ENCODE measurements at regions not wholly inside any gene's neighbourhood (a gene's known extent, or its start where the extent isn't known, plus 50 kb on each side); places are given as distances from the start of the nearest gene placed in this dataset.

DNA sequence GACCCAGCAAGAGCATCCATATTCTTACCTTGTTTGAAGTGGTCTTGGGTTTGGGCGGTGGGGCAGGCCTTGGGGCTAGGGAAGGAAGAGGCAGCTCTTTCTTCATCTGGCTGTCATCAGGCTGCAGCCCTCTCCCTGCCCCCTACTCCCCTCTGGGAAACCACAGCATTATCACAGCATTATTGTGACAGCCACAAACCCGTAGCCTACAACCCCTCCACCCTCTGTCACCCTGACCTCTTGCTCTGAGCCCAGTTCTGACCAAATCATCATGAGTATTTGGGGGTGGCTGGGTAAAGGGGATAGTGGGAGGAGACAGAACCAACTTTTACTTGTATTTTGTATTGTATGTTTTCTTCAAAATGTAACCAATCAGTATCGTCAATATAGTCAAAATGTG is 94.3 kb upstream of the ARRDC3 start:
- no peak overlapping the region for H2AFZ ChIP-seq (ENCODE audit: low read depth, low read length)
- H3K27me3 ChIP-seq (ENCODE audit: insufficient read depth, low read depth, low read length), result no peaks in the 10 kb centered on the region
- TF ChIP-seq EZH2 (IDR thresholded peaks at IDR 0.05; ENCODE audit: borderline replicate concordance, insufficient read depth, low read length, poor library complexity, severe bottlenecking), result no peak
- TF ChIP-seq RAD21 (conservative IDR thresholded peaks at IDR 0.05), result no peak
- TF ChIP-seq TAF1 (IDR thresholded peaks at IDR 0.05; ENCODE audit: low read depth), result no peak
- TF ChIP-seq SMC3 (conservative IDR thresholded peaks at IDR 0.05; ENCODE audit: poor library complexity), result no peak
- TF ChIP-seq EP300 (conservative IDR thresholded peaks at IDR 0.05; ENCODE audit: poor library complexity, severe bottlenecking), result no peak
- TF ChIP-seq POLR2AphosphoS5 (IDR thresholded peaks at IDR 0.05), result no peak
- no peak for TF ChIP-seq MXI1 (conservative IDR thresholded peaks at IDR 0.05; ENCODE audit: poor library complexity, severe bottlenecking)
- TF ChIP-seq CTCF (IDR thresholded peaks at IDR 0.05; ENCODE audit: poor library complexity, severe bottlenecking), result no peak
- TF ChIP-seq REST (IDR thresholded peaks at IDR 0.05; ENCODE audit: borderline replicate concordance), result no peak

DNA sequence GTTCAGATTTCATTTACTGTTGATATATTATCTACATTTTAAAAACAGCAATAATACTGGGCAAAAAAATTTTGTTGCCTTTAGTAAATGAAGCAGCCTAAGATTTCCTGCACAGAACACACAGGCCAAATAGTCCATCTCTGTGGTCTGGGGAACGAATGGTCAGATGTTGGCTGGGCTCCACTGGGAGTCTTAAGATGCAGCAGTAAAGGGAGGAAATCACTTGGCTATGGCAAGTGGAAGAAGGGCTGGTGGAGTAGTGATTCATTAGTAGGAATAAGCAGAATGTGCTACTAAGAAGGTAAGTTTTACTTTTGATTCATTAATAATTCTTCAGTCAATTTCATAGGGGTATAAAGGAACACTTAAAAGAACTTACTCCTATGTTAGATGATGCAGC is 91.1 kb upstream of the ARRDC3 start:
- Histone ChIP-seq H2AFZ (ENCODE audit: low read depth, low read length) (no peak overlapping the region), H3K4me3 (ENCODE audit: low read length) (no peak overlapping the region), H3K27me3 (ENCODE audit: insufficient read depth, low read depth, low read length) (no peaks in the 10 kb centered on the region), H3K36me3 (ENCODE audit: insufficient read depth, low read length) (no peaks in the 10 kb centered on the region), H3K9ac (ENCODE audit: low read length) (no peak overlapping the region), H3K27ac (ENCODE audit: low read length) (no peak overlapping the region), H4K20me1 (ENCODE audit: insufficient read depth) (no peaks in the 10 kb centered on the region), H3F3A (ENCODE audit: insufficient read depth, low read length, poor library complexity, severe bottlenecking) (no peaks in the 10 kb centered on the region), H3K9me2 (ENCODE audit: insufficient read depth, low read length) (no peaks in the 10 kb centered on the region), H3K4me2 (ENCODE audit: low read length) (no peak overlapping the region), H3K9me3 (ENCODE audit: low read length) (no peaks in the 10 kb centered on the region), H3K79me2 (replicated peaks; ENCODE audit: insufficient read depth, low read length) (no peaks in the 10 kb centered on the region)
- TF ChIP-seq EP300 (conservative IDR thresholded peaks at IDR 0.05; ENCODE audit: poor library complexity, severe bottlenecking), result no peak
- TF ChIP-seq CTCF (IDR thresholded peaks at IDR 0.05; ENCODE audit: poor library complexity, severe bottlenecking), result no peak
- TF ChIP-seq RAD21 (conservative IDR thresholded peaks at IDR 0.05), result no peak
- TF ChIP-seq EZH2 (IDR thresholded peaks at IDR 0.05; ENCODE audit: borderline replicate concordance, insufficient read depth, low read length, poor library complexity, severe bottlenecking), result no peak
- TF ChIP-seq REST (IDR thresholded peaks at IDR 0.05; ENCODE audit: borderline replicate concordance), result no peak
- no peak for TF ChIP-seq POLR2AphosphoS5 (IDR thresholded peaks at IDR 0.05)
- TF ChIP-seq MXI1 (conservative IDR thresholded peaks at IDR 0.05; ENCODE audit: poor library complexity, severe bottlenecking), result no peak
- no peak for TF ChIP-seq TAF1 (IDR thresholded peaks at IDR 0.05; ENCODE audit: low read depth)
- TF ChIP-seq SMC3 (conservative IDR thresholded peaks at IDR 0.05; ENCODE audit: poor library complexity), result no peak

More for the DNA sequence above, 94.3 kb upstream of the ARRDC3 start:
- no peak overlapping the region for H3K9ac ChIP-seq (ENCODE audit: low read length)
- H3K27ac ChIP-seq (ENCODE audit: low read length), result no peak overlapping the region
- no peaks in the 10 kb centered on the region for H3F3A ChIP-seq (ENCODE audit: insufficient read depth, low read length, poor library complexity, severe bottlenecking)
- no peaks in the 10 kb centered on the region for H3K79me2 ChIP-seq (replicated peaks; ENCODE audit: insufficient read depth, low read length)
- no peaks in the 10 kb centered on the region for H3K9me3 ChIP-seq (ENCODE audit: low read length)
- no peaks in the 10 kb centered on the region for H3K9me2 ChIP-seq (ENCODE audit: insufficient read depth, low read length)
- no peaks in the 10 kb centered on the region for H3K36me3 ChIP-seq (ENCODE audit: insufficient read depth, low read length)
- no peaks in the 10 kb centered on the region for H4K20me1 ChIP-seq (ENCODE audit: insufficient read depth)
- H3K4me2 ChIP-seq (ENCODE audit: low read length), result no peak overlapping the region
- no peak overlapping the region for H3K4me3 ChIP-seq (ENCODE audit: low read length)
